ENCODE measurements at regions not wholly inside any gene's neighbourhood (a gene's known extent, or its start where the extent isn't known, plus 50 kb on each side); places are given as distances from the start of the nearest gene placed in this dataset.
"Not testable (repeated sequence)": the region's sequence is repeated elsewhere in the genome, so short reads cannot be mapped to it uniquely, and the experiment has no call there.

DNA sequence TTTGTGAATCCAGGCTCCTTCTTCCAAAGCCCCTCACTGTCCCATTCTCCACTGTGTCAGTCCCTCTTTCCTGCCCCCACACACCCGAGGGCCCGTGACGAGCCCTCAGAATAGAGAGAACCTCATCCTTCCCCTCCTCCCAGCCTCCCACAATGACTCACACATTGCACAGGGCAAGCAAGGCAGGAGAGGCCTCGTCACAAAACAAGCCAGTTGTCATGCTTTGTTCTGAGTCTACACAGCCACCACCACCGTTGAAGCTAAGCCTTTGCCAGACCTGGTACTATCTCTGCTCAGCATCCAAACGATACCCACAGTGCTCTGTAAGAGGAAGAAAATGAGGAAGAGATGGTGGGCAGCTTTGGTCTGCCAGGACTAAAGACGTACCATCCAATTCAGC lies 142.2 kb upstream of the ZNF366 start:
- DNase-seq, result no peak

DNA sequence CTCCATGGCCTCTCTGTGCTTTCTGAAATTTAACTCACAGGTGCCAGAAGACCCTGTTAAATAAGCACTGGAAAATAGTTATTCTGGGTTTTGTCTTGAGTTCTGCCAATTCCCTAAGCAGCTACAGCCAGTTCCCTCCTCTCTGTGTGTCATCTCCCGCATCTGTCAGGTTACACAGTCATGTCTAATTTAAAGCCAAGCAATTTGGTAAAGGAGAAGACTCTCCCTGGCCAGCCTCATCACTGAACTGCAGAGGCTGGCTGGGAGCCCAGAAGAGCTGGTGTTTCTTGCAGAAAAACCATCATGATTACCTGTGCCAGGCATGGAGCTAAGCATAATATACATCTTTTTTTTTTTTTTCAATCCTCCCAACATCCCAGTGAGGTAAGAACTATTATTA lies 141.3 kb upstream of the ZNF366 start:
- no peak for DNase-seq

DNA sequence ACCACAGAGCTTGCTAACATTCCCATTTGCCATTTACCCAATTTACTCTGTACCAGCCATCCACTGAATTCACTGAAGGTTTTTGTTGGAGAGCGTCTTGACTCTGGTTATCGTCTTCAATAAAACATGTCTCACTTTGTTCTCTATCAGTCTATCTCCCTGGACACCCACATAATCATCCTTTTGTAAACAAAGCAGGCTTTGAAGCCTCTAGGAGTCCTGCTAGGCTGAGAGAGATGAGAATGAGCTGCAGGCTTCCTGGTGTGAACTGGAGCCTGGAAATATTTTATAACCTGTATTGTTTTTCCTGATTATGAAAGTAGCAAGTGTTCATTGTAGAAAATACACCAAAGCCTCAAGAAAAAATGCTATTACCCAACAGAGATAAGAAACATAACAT lies 140.6 kb upstream of the ZNF366 start:
- no peak for DNase-seq

DNA sequence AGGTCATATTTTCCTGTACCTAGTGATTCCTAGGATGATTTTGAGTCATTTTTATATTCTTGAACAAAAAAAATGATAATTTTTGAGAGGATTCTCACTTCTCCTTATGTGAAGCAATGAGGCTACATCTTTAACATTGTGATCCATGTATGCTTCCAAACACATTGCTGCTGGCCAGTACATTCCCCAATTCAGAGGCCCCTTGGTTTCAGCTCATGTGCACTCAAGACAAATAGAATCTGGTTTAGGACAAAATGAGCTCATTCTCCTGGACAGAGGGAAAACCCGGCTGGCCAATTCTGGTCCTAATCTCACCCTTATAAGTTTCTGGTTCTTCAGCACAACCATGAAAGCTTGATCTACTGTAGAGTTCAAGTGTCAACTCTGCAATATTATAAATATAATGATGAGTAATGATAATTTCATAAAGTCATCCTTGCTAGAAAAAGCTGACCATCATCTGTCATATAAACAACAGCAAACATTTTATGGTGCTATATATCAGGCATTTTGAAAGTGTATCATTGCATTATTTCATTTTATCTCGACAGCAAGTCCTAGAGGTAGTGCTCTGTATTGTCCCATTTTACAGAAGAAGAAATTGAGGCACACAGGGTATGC lies 139.1 kb upstream of the ZNF366 start:
- DNase-seq, result no peak

DNA sequence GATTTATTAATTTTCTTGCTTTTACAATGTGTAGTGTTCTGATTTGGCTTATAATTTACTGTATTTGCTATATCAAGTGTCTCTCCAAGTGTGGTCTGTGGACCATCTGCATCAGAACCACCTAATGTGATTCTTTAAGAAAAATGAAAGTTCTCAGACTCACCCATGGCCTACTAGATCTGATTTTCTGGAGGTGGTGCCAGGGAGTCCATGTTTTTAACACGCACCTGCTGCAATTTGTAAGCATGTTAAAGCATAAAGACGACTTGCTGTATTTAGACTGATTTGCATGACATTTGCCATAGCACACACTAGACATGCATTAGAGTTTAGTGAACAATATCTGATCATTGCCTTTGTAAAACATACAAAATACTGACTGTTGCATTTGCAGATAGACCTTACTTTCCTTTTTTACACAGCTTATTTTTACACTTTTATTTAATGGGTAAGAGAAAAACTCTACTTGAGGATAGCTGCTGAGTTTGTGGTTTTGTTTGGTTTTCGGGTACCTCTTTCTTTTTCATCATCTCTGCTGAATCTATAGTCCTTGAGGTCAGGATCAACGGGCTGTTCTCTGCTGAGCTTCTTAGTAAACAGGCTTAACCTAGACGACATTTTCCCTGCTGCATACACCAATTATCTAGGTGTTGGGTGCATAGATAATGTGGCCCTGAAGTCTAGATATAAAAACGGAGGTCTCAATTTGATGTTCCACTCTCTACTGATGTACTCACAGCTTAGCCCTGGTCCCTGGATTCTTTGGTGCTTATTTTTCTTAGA lies 138.0 kb upstream of the ZNF366 start:
- no peak for DNase-seq

DNA sequence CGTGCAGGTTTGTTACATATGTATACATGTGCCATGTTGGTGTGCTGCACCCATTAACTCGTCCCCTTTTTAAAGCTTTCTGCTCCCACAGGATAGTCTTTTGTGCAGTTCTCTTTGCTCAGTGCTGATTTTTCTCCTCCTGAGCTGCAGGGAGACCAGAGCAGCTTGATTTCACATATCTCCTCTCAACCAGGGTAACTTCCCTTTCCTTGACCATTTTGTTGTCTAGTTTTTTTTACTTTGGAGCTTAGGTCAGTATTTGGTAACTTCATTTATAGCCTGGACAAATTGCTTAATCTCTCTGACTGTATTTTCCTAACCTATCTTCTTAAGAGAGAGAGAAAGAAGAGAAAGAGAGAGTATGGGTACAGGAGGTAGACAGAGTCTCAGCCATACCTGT lies 137.1 kb upstream of the ZNF366 start:
- no peak for DNase-seq

DNA sequence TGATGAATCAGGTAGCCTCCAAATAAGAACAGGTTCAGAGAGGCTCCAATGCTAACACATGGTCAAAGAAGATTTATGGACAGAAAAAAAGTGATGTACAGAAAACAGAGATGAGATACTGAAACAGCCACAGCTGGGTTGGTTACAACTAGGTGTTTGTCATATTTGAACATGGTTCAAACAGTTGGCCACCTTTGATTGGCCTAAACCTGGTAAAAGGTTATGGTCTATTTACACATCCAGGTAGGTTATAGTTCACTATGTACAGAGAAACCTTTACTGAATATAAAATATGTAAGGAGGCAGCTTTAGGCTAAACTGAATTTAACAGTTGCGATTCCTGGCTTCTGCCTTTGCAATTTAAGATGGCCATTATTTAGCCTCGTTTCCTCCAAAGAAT lies 134.0 kb upstream of the ZNF366 start:
- DNase-seq, result no peak

DNA sequence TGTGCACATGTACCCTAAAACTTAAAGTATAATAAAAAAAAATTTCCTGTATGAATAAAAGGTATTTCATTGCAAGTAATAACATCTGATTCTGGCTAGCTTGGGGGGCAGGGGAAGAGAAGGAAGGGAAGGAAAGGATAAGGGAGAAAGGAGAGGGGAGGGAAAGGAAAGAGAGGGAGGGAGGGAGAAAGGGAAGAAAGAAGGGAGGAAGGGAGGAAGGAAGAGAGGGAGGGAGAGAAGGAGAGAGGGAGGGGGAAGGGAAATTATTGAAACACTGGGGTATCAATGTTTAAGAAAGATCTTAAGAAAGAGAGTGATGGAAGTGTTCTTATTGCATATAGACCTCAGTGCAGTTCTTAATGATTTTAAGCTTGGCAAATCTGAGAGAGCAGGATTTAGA lies 129.8 kb upstream of the ZNF366 start:
- no peak for DNase-seq

DNA sequence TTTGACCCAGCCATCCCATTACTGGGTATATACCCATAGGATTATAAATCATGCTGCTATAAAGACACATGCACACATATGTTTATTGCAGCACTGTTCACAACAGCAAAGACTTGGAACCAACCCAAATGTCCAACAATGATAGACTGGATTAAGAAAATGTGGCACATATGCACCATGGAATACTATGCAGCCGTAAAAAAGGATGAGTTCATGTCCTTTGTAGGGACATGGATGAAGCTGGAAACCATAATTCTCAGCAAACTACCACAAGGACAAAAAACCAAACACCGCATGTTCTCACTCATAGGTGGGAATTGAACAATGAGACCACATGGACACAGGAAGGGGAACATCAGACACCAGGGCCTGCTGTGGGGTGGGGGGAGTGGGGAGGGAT lies 129.4 kb upstream of the ZNF366 start:
- DNase-seq, result not testable (repeated sequence)

DNA sequence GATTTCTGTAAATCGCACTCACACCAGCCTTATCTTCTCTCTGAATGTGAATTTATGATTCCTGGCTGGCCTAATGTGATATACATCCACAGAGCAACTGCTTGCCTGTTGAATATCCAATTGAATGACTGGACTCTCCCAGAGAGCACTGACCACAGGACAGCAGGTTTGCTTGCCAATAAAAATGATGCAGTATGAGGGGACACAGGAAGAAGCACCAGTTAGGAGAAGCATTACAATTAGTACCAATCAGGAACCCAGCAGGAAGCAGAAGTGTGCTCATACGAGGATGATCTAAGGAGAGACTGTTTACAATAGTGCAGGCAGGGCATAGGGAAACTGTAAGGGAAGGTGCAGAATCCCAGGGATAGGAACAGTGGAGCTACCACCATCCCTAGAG lies 127.2 kb upstream of the ZNF366 start:
- DNase-seq, result no peak

DNA sequence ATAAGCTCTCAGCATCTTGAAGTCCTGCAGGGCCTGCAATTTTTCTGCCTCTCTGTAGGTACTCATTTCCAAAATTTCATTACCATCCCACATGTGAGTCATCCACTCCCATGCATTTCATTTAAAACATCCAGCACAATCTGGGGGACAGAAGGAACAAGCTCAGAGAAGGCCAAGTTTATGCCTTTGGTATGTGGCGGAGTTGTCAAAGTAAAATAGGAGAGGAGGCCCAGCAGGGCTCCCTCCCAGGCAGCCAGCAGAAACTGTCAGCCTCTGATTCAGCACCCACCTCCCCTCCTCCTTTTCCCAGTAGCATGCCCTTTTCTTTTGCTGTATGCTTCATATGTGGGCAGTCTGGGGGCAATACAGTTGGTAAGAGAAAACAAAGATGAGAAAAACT lies 126.4 kb upstream of the ZNF366 start:
- DNase-seq, result no peak

DNA sequence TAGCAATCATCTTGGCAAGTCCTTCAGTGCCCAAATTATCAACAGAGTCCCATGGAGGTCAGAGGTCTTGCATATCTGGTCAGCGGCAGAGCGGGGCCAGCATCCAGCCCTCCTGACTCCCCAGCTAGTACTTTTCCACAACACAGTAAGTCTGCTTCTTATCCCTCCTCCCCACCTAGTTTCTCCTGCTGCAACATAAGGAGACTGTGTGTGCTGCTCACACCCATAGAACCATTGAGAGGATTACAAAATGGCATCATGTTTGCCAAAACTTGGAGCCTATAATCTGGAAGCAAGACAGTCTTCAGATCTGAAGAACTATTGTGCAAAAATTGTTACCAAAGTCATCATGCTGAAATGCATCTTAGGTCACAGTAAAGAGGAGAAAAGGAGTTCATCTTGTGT lies 125.8 kb upstream of the ZNF366 start:
- no peak for DNase-seq

DNA sequence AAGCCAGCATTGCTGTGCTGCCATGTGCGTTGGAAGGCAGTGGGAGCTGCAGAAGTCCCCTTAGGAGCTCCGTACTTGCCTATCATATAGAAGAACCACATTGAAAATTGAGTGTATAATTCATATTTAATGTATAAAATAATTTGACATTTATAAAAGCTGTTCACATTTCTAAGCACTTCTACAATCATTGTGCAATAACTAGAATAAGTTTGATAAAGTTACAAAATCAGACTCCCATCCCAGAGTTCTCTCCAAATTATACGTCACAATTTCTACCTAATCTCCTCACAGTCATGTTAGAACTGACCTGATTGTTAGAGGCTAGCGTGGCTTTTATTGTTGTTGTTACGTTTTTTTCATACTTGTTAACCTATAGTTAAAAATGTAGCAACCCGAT lies 123.5 kb upstream of the ZNF366 start:
- DNase-seq, result no peak

DNA sequence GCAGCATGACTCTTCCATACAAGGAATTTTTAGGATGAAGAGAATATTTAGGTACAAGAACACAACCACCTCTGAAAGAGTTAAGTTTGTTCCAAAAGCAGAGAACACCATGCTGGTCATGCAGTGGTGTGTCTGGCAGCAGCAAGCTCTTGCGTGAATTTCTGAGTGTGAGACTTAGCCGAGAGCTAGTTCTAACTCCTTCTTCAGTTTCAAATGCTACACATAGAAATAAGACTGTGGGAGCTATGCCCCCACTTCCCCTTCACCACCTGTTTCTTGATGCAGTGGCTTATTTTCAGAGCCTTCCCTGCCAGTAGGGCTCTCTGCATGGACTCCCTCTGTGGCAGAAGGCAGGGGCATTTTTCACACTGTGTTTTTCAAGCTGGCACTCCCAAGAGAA lies 122.9 kb upstream of the ZNF366 start:
- no peak for DNase-seq

DNA sequence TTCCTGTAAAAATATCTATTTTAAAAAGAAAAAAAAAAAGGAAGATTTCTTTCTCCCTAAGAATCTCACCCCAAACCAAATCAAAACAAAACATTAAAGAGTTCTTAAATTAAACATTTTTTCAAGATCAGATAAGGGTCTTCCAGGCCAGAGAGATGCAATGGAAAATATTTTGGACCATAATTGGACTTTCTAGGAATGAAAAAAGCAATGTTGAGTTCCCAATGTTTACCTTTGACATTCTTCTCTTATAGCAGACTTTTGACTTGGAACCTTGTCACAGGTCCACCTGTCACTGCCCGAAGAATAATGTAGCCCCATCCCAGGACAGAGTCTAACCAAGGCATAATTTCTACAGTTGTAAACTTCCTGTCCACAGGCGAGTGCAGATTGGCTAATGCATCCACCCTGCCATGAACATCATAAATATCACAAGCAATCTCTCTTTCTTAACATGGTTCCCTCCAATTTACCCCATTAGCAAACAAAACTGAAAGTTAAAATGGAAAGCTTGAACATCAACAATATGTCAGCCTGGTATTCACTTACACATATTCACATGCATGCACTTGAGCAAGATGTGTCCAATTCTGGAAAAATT lies 121.7 kb upstream of the ZNF366 start:
- DNase-seq, result no peak

DNA sequence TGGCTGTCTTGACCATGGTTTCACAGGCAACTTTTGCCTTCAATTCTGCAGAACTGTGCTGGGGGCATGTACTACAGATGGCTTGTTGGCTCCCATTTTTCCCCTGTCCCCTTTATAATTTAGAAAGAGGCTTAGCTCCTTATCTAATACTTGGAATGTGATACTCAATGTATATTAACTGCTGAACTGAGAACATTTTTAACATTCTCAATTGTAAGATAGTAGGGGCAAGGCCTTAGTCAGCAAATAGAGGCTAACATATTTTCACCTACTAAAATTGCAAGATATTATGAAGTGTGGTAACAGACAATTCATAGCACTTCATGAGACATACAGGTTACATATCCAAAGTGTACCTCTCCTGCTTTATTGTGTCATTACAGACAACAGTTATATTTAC lies 118.1 kb upstream of the ZNF366 start:
- DNase-seq, result no peak

DNA sequence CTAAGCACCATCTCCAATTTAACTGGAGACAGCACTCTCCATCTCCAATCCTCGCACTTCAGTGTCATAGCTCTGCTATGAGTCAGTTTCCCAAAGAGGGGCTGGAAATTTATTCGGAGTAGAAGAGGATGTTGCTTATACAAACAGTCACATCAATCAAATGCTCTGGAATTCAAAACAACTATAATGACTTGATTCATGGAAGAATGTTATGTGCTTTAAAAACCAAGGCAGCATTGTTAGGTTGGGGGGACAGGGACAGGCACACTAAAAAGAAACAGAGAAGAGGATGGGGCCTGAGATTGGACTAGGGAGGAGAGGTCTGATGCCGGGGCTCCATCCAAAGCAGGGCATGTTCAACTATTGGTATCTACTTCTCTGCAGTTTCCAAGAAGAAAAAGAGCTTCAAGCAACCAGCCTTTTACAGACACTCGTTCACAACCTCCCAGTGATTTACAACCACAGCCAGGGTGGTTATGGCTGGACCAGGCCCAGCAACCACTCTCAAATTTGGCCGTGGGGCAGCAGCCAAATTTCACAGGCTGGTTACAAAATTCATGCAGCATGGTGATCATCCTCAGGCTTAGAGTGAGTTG lies 117.5 kb upstream of the ZNF366 start:
- no peak for DNase-seq

DNA sequence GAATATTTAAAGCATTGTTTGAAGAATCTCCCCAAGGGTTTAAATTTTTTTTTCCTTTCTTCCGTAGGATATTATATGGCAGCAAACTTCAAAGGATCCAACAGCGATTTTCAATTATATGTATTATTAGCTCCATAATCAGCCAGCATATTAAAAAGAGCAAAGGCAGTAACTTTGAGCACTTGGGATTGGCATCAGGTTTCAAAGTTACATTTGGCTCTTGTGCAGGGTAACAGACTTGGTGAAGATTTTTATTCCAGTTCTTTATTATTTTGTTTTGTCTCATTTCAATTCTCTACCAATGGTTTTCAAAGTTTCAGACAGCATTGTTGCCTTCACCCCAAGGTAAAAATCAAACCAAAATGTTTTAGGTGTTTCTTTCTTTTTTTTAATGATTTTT lies 116.7 kb upstream of the ZNF366 start:
- DNase-seq, result no peak

DNA sequence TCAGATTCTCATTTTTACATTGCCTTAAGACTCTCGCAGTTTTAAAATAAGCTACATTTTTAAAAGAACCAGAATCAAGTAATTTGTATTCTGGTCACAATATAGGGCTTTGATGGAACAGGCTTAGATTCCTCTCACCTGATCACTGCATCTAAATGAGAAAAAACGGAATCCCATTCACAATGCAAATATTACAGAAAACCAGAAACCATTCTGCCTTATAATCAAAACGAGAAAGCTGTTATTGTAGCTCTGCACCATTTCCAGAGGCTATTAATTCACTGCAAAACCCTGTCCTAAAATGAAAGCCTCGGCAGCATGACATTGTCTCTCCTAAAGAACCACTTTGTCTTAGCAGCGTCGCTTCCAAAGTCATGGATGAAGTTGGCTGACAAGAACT lies 116.1 kb upstream of the ZNF366 start:
- no peak for DNase-seq

DNA sequence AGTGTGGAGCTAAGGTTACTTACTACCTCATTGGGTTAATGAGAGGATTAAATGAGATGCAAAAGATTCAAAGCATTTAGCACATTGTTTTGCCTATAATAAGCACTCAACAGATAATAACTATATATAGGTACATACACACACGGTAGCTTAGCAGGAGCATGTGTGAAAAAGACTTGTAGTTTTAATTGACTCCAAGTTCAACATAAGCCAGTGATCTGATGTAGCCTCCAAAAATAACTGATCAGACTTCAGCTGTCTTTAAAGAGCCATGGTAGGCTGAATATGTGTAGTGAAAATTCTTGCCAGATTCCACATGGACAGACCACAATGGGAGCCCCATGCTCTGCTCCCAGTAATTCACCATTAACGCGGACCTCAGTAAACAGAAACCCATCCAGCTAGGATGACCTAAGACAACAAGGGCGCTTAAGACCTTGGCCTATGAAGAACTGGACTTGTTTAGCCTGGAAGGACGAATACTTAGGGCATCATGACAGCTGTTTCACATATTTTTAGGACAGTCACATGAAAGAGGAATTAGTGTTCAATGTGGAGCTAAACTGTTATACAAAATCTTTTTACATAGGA lies 115.1 kb upstream of the ZNF366 start:
- DNase-seq, result no peak

DNA sequence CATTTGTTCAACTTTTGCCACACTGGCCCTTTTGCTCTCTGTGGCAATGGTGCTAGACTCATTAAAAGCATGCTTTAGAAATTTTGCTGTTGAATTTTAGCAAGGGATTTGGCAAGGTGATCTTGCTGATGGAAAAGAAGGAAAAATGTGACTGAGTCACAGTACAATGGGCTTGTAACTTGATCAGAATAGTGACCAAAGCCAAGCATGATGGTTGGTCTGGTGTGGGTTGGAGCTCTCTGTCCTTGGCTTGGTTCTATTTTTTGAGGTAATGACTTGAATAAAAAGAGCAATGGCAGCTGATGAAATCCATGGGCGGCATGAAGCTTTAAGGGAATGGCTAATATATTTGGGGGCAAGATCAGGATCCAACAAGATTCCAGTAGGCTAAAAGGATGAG lies 114.4 kb upstream of the ZNF366 start:
- no peak for DNase-seq

DNA sequence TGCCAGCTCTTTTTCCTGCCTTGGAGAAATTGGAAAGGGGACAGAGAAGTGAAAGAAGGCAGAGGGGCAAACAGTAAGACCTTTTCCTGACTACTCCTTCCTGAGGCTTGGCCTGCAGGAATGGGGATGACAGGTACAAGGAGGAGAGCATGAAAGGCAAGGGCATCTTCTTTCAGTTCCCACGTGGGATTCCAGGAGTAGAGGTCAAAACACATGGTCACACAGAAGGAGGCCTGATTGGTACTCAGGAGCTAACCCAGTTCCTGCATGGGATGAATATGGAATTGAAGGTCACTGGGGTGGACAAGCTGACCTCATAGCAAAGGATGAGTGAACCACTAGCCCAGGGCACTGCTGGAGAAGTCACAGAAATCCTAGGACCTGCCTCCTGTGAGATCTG lies 112.5 kb upstream of the ZNF366 start:
- no peak for DNase-seq

DNA sequence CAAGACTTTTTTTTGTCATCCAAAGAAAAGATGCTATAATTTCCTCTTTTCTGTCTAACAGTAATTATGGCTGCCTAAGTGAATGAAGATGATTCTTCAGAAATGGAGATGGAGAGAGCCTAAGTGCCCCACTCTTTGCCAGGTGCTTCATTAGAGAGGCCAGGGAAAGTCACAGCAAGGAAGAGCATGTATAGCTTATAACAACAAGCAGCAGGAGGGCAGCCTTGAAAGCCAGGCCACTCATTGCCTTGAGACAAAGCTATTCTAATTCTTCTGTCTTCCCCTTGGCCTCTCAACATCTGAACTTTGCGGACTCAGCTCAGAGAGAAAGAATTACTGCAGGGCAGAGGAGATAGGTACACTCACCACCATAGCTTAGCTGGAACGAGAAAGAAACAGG lies 112.0 kb upstream of the ZNF366 start:
- DNase-seq, result no peak

DNA sequence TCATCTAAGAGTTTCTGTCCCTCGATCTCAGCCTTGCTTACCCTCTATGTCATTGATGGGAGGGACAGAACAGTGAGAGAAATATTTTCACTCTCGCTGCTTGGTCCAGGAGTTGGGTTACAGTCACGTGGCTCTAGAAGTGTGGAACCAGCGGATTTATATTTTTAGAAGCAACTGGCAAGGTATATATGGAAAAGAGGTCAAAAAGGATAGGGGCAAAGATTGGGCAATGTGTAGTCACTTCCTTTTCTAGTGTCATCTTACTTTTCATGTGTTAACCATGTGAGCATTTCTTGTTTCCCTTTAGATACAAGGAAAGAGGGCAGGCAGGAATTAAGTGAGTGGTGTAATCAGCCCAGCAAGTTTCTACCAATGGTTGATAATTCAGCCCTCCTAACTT lies 111.5 kb upstream of the ZNF366 start:
- DNase-seq, result no peak

All from RPMI8226 (cell line).